ENCODE measurements at regions not wholly inside any gene's neighbourhood (a gene's known extent, or its start where the extent isn't known, plus 50 kb on each side); places are given as distances from the start of the nearest gene placed in this dataset.

DNA sequence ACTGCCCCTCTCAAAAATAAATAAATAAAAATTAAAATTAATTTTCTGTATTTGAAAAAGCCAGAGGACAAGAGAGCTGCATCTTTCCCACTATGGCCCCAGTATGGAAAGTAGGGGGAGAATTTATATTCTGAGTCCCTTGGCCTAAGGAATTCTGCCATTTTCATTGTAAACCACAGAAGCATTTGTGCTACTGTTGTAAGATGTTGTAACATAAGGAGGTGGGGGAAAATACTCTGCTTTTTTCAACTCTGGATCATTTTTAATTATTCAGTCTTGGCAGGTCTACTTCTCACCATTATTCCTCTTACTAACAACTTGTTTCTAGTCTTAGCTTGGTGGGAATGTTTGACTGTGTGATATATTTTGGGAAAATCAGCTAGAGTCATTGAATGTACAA, 52.3 kb upstream of the APC start:
- no peak for DNase-seq (ENCODE audit: low spot score)
- intact Hi-C loops (cut with DNase I), result no loop called here

DNA sequence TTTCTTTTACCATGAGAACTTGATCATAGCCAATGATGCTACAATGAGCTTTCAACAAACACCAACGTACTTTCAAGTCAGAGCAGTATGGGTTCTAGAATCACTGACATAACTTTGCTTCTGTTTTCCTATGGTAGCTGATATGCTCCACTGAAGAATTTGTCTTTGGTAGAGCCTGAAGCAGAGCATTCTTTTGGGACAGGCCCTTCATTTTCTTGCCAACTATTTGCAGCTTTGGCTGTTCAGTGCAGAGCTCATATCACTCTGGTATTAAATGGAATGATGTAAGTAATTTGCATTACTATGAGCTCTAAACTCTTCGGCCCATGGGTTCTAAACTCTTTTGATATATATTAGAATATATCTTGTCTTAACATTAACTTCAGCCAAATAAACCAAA, 51.8 kb upstream of the APC start:
- no peak for DNase-seq (ENCODE audit: low spot score)
- intact Hi-C loops (cut with DNase I), result no loop called here

DNA sequence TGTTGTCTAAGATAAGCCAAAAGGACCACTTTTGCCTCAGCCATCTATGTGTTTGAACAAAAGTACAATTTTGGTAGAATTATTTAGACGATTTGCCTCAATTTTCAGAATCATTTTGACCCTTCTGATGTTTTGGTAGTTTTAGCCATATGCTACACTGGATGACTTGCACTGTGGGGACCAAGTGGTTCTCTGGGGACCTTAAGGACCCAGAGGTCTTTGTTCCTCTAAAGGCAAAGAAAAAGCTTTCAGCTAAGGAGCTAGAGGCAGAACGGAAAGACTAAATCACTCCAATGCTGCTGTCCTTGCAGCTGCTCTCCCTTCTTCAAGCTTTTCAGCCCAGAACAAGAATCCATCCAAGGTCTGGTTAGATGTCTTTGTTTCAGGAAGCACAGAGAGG, 51.0 kb upstream of the APC start:
- no peak for DNase-seq (ENCODE audit: low spot score)
- intact Hi-C loops (cut with DNase I), result no loop called here

DNA sequence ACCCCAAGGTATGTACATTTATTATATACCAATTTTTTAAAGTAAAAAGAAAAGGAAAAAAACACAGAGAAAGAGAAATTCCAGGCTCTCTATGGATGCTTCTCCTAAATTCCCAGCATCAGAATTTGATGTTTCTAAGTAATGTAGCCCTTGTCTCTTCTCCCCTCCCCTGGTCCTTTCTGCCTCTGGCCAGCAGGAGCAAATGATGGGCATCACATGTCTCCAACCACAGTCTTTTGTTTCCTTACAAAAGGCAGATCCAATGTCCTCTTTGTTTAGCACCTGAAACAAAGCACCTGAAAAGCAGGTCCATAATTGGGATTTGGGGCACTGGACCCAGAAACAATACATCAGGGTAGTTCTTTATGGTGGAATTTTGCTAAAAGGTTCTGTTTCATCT, 50.4 kb upstream of the APC start:
- no peak for DNase-seq (ENCODE audit: low spot score)
- intact Hi-C loops (cut with DNase I), result no loop called here

Data from posterior vena cava (tissue), 2 donors.